ENCODE measurements at regions not wholly inside any gene's neighbourhood (a gene's known extent, or its start where the extent isn't known, plus 50 kb on each side); places are given as distances from the start of the nearest gene placed in this dataset.

DNA sequence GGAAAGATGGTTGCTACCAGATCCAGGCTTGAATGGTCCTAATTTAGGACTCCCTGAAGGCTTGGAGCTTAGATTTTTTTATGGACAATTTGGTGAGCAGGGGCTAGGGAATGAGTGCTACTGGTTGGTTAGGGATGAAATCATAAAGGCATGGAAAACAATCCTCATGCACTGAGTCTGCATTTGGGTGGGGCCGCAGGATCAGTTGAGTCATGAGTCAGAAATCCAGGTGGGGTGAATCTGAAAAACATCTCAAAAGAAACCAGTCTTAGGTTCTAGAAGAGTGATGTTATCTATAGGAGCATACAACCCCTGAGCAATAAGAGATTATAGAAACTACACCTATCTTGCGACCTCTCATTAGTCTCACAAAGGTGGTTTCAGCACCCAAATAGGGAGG is 300.0 kb downstream of the KIF4B start:
- TF ChIP-seq SAP30 (IDR thresholded peaks at IDR 0.05; ENCODE audit: insufficient read depth, insufficient replicate concordance, low read length) (no peak), ZNF274 (IDR thresholded peaks at IDR 0.05; ENCODE audit: borderline replicate concordance, extremely low read depth, low read length) (no peak), NRF1 (IDR thresholded peaks at IDR 0.05; ENCODE audit: low read depth, low read length) (no peak), JUND (IDR thresholded peaks at IDR 0.05; ENCODE audit: low read length) (no peak), RBBP5 (IDR thresholded peaks at IDR 0.05; ENCODE audit: borderline replicate concordance, low read depth, low read length) (no peak), SIN3A (conservative IDR thresholded peaks at IDR 0.05 in 1 of 2, IDR thresholded peaks at IDR 0.05 in 1 of 2; ENCODE audit: low read depth in 1 of 2, low read length in 2 of 2) (no peak), FOSL1 (IDR thresholded peaks at IDR 0.05; ENCODE audit: insufficient read depth, low read depth, low read length) (no peak), RNF2 (IDR thresholded peaks at IDR 0.05; ENCODE audit: borderline replicate concordance, low read depth, low read length, missing control alignments, poor library complexity, severe bottlenecking) (no peak), SUZ12 (IDR thresholded peaks at IDR 0.05; ENCODE audit: low read length) (no peak), CEBPB (IDR thresholded peaks at IDR 0.05; ENCODE audit: low read depth, low read length) (no peak), CBX5 (IDR thresholded peaks at IDR 0.05; ENCODE audit: low read depth, low read length) (no peak), PHF8 (conservative IDR thresholded peaks at IDR 0.05; ENCODE audit: low read depth, low read length) (no peak)
- no peak overlapping the region for H4K91ac ChIP-seq (replicated peaks; ENCODE audit: insufficient read length, low read length)
- H3K4me2 ChIP-seq (ENCODE audit: insufficient read depth in 1 of 2, low read depth in 2 of 2, low read length in 2 of 2): no peak overlapping the region
- H4K8ac ChIP-seq (ENCODE audit: extremely low read depth, insufficient read depth, low read length): no peak overlapping the region
- H3K23me2 ChIP-seq (ENCODE audit: low read depth, low read length): no peaks in the 10 kb centered on the region; the same call in 1 of the 2 replicates
- 94% methylated on average over 2 of the region's 2 CpGs; no CpG with 5 or more reads in 1 of the 2 experiments for WGBS, 2 experiments (ENCODE audit: extremely low coverage in 1 of 2, insufficient coverage in 1 of 2, insufficient read length in 1 of 2, insufficient replicate concordance in 2 of 2, low coverage in 1 of 2, low lambda C conversion rate in 2 of 2, missing lambda C conversion rate in 1 of 2)
- H2BK20ac ChIP-seq (ENCODE audit: low read length): no peak overlapping the region
- FAIRE-seq (no peak), DNase-seq (ENCODE audit: low read depth in 1 of 2, low spot score in 2 of 2) (no peak)
- H4K5ac ChIP-seq (ENCODE audit: insufficient read length, low read depth, low read length): no peak overlapping the region
- no peak overlapping the region for H3K23ac ChIP-seq (ENCODE audit: insufficient read length)
- ChIA-PET POLR2A (ENCODE audit: partially characterized antibody) (no interaction called here), CTCF (ENCODE audit: partially characterized antibody) (interaction anchor here (1.0 kb wide), 1 partner anchor 25 kb away, joined by 3 read pairs; no protein-coding TSS in a partner anchor)
- no peak overlapping the region for H2BK15ac ChIP-seq (ENCODE audit: low read length)
- no peaks in the 10 kb centered on the region for H3K27me3 ChIP-seq (replicated peaks in 1 of 4; ENCODE audit: control insufficient read depth in 3 of 4, extremely low read depth in 1 of 4, insufficient read depth in 3 of 4, low read length in 3 of 4)
- no peaks in the 10 kb centered on the region for H4K20me1 ChIP-seq (replicated peaks in 1 of 2; ENCODE audit: control insufficient read depth in 1 of 2, insufficient read depth in 2 of 2, low read length in 2 of 2)
- no peaks in the 10 kb centered on the region for H3K9me3 ChIP-seq (ENCODE audit: insufficient read depth in 2 of 2, low read depth in 1 of 2, low read length in 1 of 2)
- H3K79me1 ChIP-seq (ENCODE audit: low read depth, low read length): no peaks in the 10 kb centered on the region
- H3K79me2 ChIP-seq (ENCODE audit: control insufficient read depth in 1 of 2, insufficient read depth in 2 of 2, low read length in 2 of 2): no peaks in the 10 kb centered on the region
- H3K4ac ChIP-seq (replicated peaks; ENCODE audit: insufficient read length, low read depth, low read length): no peak overlapping the region
- H3K4me1 ChIP-seq (replicated peaks in 1 of 4; ENCODE audit: control insufficient read depth in 3 of 4, insufficient read depth in 4 of 4, low read length in 3 of 4): no peaks in the 10 kb centered on the region
- H3K18ac ChIP-seq (ENCODE audit: extremely low read depth, low read length): no peak overlapping the region
- H2BK12ac ChIP-seq (ENCODE audit: low read depth, low read length): no peak overlapping the region
- H3K56ac ChIP-seq (replicated peaks; ENCODE audit: insufficient read length, low read depth, low read length): no peak overlapping the region
- H3K4me3 ChIP-seq (ENCODE audit: extremely low read depth in 1 of 4, insufficient read depth in 2 of 4, low read depth in 3 of 4, low read length in 4 of 4): no peak overlapping the region
- no peak overlapping the region for H2BK5ac ChIP-seq (ENCODE audit: low read depth, low read length)
- no peak overlapping the region for H2BK120ac ChIP-seq (replicated peaks; ENCODE audit: low read depth, low read length)
- no peak overlapping the region for H2AFZ ChIP-seq (ENCODE audit: low read length)
- no peak overlapping the region for H2AK5ac ChIP-seq (ENCODE audit: low read depth, low read length)
- no peak overlapping the region for H3K27ac ChIP-seq (ENCODE audit: low read depth, low read length)
- no peak overlapping the region for H3K14ac ChIP-seq (ENCODE audit: insufficient read length)
- H3K36me3 ChIP-seq (ENCODE audit: control insufficient read depth in 2 of 4, insufficient read depth in 4 of 4, low read length in 3 of 4): no peaks in the 10 kb centered on the region
- H3K9ac ChIP-seq (replicated peaks in 1 of 4; ENCODE audit: extremely low read depth in 1 of 4, low read depth in 3 of 4, low read length in 3 of 4): no peak overlapping the region

Measured in H1 (cell line).